Ascending aorta (tissue), 2 donors: ENCODE measurements at regions not wholly inside any gene's neighbourhood (a gene's known extent, or its start where the extent isn't known, plus 50 kb on each side); places are given as distances from the start of the nearest gene placed in this dataset.

Experiments
- DNase-seq, 2 donors: peaks; one replicate each; pipeline ENCODE4 v3.0.0-alpha.2; 2019; ENCODE audit warnings: low spot score in 2 of 2
- H3K27ac ChIP-seq, 2 donors: fragments of 200-600 bp; sonication (generic); one replicate each; pipeline ENCODE4 v1.5.1; 2016 to 2017; ENCODE audit warnings: mild to moderate bottlenecking in 1 of 2
- H3K27me3 ChIP-seq: fragments of 200-600 bp; sonication (generic); one replicate; pipeline ENCODE4 v1.5.1; 2017
- H3K36me3 ChIP-seq, 2 donors: fragments of 200-600 bp; sonication (generic); one replicate each; pipeline ENCODE4 v1.5.1; 2016
- H3K4me1 ChIP-seq, 2 donors: fragments of 200-600 bp; sonication (generic); one replicate each; pipeline ENCODE4 v1.5.1; 2016 to 2017; ENCODE audit warnings: mild to moderate bottlenecking in 1 of 2
- H3K4me3 ChIP-seq, 2 donors: fragments of 200-600 bp; sonication (generic); one replicate each; pipeline ENCODE4 v1.5.1; 2016 to 2017; ENCODE audit warnings: mild to moderate bottlenecking in 1 of 2
- H3K9me3 ChIP-seq, 2 donors: fragments of 200-600 bp; sonication (generic); one replicate each; pipeline ENCODE4 v1.5.1; 2016
- intact Hi-C: fragments of 100-400 bp; cut with DNase I; formaldehyde crosslinking; loops from one replicate; pipeline ENCODE4 v1.15.1; 2023
- TF ChIP-seq, protein P1 (sequence below), 3 experiments: fragments of 200-600 bp in 2 of 3; fragments of 450-650 bp in 1 of 3; sonication (generic) in 2 of 3; IDR thresholded peaks; one replicate each; pipeline ENCODE4 v1.5.1; 2016 to 2019; ENCODE audit warnings: antibody characterized with exemption in 3 of 3, mild to moderate bottlenecking in 1 of 3, moderate library complexity in 1 of 3

GRCh38 chr5:101520417-101520816, 617.3 kb upstream of the ST8SIA4 start:
- Histone ChIP-seq H3K4me3 (no peak overlapping the region), H3K9me3 (no peaks in the 10 kb centered on the region), H3K27ac (no peak overlapping the region), H3K4me1 (no peaks in the 10 kb centered on the region), H3K36me3 (no peaks in the 10 kb centered on the region), H3K27me3 (no peaks in the 10 kb centered on the region)
- intact Hi-C loops: no loop called here
- no peak for DNase-seq
- TF ChIP-seq, protein P1, sequence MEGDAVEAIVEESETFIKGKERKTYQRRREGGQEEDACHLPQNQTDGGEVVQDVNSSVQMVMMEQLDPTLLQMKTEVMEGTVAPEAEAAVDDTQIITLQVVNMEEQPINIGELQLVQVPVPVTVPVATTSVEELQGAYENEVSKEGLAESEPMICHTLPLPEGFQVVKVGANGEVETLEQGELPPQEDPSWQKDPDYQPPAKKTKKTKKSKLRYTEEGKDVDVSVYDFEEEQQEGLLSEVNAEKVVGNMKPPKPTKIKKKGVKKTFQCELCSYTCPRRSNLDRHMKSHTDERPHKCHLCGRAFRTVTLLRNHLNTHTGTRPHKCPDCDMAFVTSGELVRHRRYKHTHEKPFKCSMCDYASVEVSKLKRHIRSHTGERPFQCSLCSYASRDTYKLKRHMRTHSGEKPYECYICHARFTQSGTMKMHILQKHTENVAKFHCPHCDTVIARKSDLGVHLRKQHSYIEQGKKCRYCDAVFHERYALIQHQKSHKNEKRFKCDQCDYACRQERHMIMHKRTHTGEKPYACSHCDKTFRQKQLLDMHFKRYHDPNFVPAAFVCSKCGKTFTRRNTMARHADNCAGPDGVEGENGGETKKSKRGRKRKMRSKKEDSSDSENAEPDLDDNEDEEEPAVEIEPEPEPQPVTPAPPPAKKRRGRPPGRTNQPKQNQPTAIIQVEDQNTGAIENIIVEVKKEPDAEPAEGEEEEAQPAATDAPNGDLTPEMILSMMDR (IDR thresholded peaks at IDR 0.05): no peak

- TF ChIP-seq, protein P1 (IDR thresholded peaks at IDR 0.05): no peak
- Histone ChIP-seq H3K4me1 (no peaks in the 10 kb centered on the region), H3K4me3 (no peak overlapping the region), H3K27me3 (no peaks in the 10 kb centered on the region), H3K9me3 (no peaks in the 10 kb centered on the region), H3K27ac (no peak overlapping the region), H3K36me3 (no peaks in the 10 kb centered on the region)
- intact Hi-C loops: no loop called here
- no peak for DNase-seq
These were observed 614.7 kb upstream of the ST8SIA4 start for GRCh38 chr5:101517795-101518194.

- Histone ChIP-seq H3K27ac (no peak overlapping the region), H3K4me3 (no peak overlapping the region), H3K4me1 (no peaks in the 10 kb centered on the region), H3K27me3 (no peaks in the 10 kb centered on the region), H3K9me3 (no peaks in the 10 kb centered on the region), H3K36me3 (no peaks in the 10 kb centered on the region)
- TF ChIP-seq, protein P1 (IDR thresholded peaks at IDR 0.05): no peak
- DNase-seq: no peak
- intact Hi-C loops: no loop called here
These were observed 612.6 kb upstream of the ST8SIA4 start for GRCh38 chr5:101515721-101516120.

- H3K4me1 ChIP-seq: no peaks in the 10 kb centered on the region
- H3K36me3 ChIP-seq: no peaks in the 10 kb centered on the region
- H3K4me3 ChIP-seq: no peak overlapping the region
- DNase-seq: no peak
- peaks cover 5 to 16% of the 10 kb centered on the region in 2 donors for H3K9me3 ChIP-seq
- TF ChIP-seq, protein P1 (IDR thresholded peaks at IDR 0.05): no peak
- H3K27ac ChIP-seq: no peak overlapping the region
- intact Hi-C loops: no loop called here
- no peaks in the 10 kb centered on the region for H3K27me3 ChIP-seq
These were observed 602.9 kb upstream of the ST8SIA4 start for GRCh38 chr5:101505891-101506570.

- no peaks in the 10 kb centered on the region for H3K4me1 ChIP-seq
- H3K9me3 ChIP-seq: no peaks in the 10 kb centered on the region
- no peak overlapping the region for H3K27ac ChIP-seq
- no peak overlapping the region for H3K4me3 ChIP-seq
- no peaks in the 10 kb centered on the region for H3K27me3 ChIP-seq
- TF ChIP-seq, protein P1 (IDR thresholded peaks at IDR 0.05): no peak
- intact Hi-C loops: no loop called here
- no peaks in the 10 kb centered on the region for H3K36me3 ChIP-seq
- no peak for DNase-seq
These were observed 579.8 kb upstream of the ST8SIA4 start for GRCh38 chr5:101482931-101483330.

DNA sequence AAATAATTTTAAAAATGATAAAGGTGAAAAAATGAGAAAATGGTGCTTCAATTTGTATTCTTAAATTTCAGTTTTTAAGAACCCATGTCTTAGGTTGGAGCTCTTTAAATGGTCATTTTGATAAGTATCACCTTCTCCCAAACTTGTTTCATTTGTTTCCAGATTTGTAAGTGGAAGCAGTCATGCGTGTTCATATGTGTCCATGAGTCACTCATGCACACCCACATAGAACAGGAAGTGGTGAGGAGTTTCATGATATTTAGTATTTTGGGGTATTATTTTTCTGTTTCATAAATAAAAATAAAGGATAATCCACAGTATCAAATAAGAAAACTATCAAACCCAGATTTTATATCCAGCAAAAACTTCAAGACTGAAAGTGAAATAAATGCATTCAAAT, 570.4 kb upstream of the ST8SIA4 start:
- intact Hi-C loops: no loop called here
- Histone ChIP-seq H3K27ac (no peak overlapping the region), H3K27me3 (no peaks in the 10 kb centered on the region), H3K9me3 (no peaks in the 10 kb centered on the region), H3K4me3 (no peak overlapping the region), H3K4me1 (no peaks in the 10 kb centered on the region), H3K36me3 (no peaks in the 10 kb centered on the region)
- no peak for DNase-seq
- TF ChIP-seq, protein P1 (IDR thresholded peaks at IDR 0.05): no peak
